ENCODE measurements at regions not wholly inside any gene's neighbourhood (a gene's known extent, or its start where the extent isn't known, plus 50 kb on each side); places are given as distances from the start of the nearest gene placed in this dataset.

GRCh38 chr16:86988920-86989696, 328.1 kb downstream of the C16orf95 start:
- no peak for TF ChIP-seq CTCF (conservative IDR thresholded peaks at IDR 0.05; ENCODE audit: low read depth, low read length)
- no peak for TF ChIP-seq EZH2 (IDR thresholded peaks at IDR 0.05; ENCODE audit: borderline replicate concordance, low read depth, low read length, poor library complexity, severe bottlenecking)
